ENCODE measurements at regions not wholly inside any gene's neighbourhood (a gene's known extent, or its start where the extent isn't known, plus 50 kb on each side); places are given as distances from the start of the nearest gene placed in this dataset.

- Histone ChIP-seq H2AFZ (ENCODE audit: low read depth, low read length) (no peak overlapping the region), H3K9me3 (ENCODE audit: insufficient read depth, low read length) (no peaks in the 10 kb centered on the region), H3K4me3 (ENCODE audit: low read length) (no peak overlapping the region), H3K36me3 (replicated peaks; ENCODE audit: low read depth, low read length) (no peaks in the 10 kb centered on the region), H3K79me2 (ENCODE audit: low read length) (no peaks in the 10 kb centered on the region), H3K27ac (ENCODE audit: low read length) (no peak overlapping the region), H3K4me1 (ENCODE audit: low read length) (no peaks in the 10 kb centered on the region), H3K4me2 (ENCODE audit: low read length) (peak overlapping the region; percentile 13), H3K9ac (ENCODE audit: low read length) (no peak overlapping the region), H3K27me3 (ENCODE audit: low read depth, low read length) (no peaks in the 10 kb centered on the region), H4K20me1 (ENCODE audit: insufficient read depth, low read length) (no peaks in the 10 kb centered on the region)
- TF ChIP-seq CTCF (IDR thresholded peaks at IDR 0.05; ENCODE audit: low read depth, low read length) (no peak), EZH2phosphoT487 (IDR thresholded peaks at IDR 0.05; ENCODE audit: low read depth) (no peak)
Observed at GRCh38 chr3:161649900-161650484, 153.4 kb downstream of the OTOL1 start.

- Histone ChIP-seq H3K9ac (ENCODE audit: low read length) (no peak overlapping the region), H3K9me3 (ENCODE audit: insufficient read depth, low read length) (no peaks in the 10 kb centered on the region), H3K4me2 (ENCODE audit: low read length) (no peak overlapping the region), H4K20me1 (ENCODE audit: insufficient read depth, low read length) (no peaks in the 10 kb centered on the region), H3K79me2 (ENCODE audit: low read length) (no peaks in the 10 kb centered on the region), H3K4me3 (ENCODE audit: low read length) (no peak overlapping the region), H3K36me3 (replicated peaks; ENCODE audit: low read depth, low read length) (no peaks in the 10 kb centered on the region), H3K27ac (ENCODE audit: low read length) (no peak overlapping the region), H3K27me3 (ENCODE audit: low read depth, low read length) (no peaks in the 10 kb centered on the region), H3K4me1 (ENCODE audit: low read length) (no peaks in the 10 kb centered on the region), H2AFZ (ENCODE audit: low read depth, low read length) (no peak overlapping the region)
- TF ChIP-seq CTCF (IDR thresholded peaks at IDR 0.05; ENCODE audit: low read depth, low read length), result no peak
- no peak for TF ChIP-seq EZH2phosphoT487 (IDR thresholded peaks at IDR 0.05; ENCODE audit: low read depth)
Observed at GRCh38 chr3:161657786-161658185, 161.2 kb downstream of the OTOL1 start.

GRCh38 chr3:161671141-161671540 lies 174.5 kb downstream of the OTOL1 start:
- H3K4me1 ChIP-seq (ENCODE audit: low read length), result no peaks in the 10 kb centered on the region
- H3K27me3 ChIP-seq (ENCODE audit: low read depth, low read length), result no peaks in the 10 kb centered on the region
- no peak overlapping the region for H3K4me2 ChIP-seq (ENCODE audit: low read length)
- no peaks in the 10 kb centered on the region for H3K79me2 ChIP-seq (ENCODE audit: low read length)
- H3K27ac ChIP-seq (ENCODE audit: low read length), result no peak overlapping the region
- H3K9ac ChIP-seq (ENCODE audit: low read length), result no peak overlapping the region
- H3K4me3 ChIP-seq (ENCODE audit: low read length), result no peak overlapping the region
- H3K36me3 ChIP-seq (replicated peaks; ENCODE audit: low read depth, low read length), result no peaks in the 10 kb centered on the region
- H4K20me1 ChIP-seq (ENCODE audit: insufficient read depth, low read length), result no peaks in the 10 kb centered on the region
- H3K9me3 ChIP-seq (ENCODE audit: insufficient read depth, low read length), result no peaks in the 10 kb centered on the region
- no peak overlapping the region for H2AFZ ChIP-seq (ENCODE audit: low read depth, low read length)
- no peak for TF ChIP-seq CTCF (IDR thresholded peaks at IDR 0.05; ENCODE audit: low read depth, low read length)
- TF ChIP-seq EZH2phosphoT487 (IDR thresholded peaks at IDR 0.05; ENCODE audit: low read depth), result no peak

- no peaks in the 10 kb centered on the region for H3K9me3 ChIP-seq (ENCODE audit: insufficient read depth, low read length)
- no peaks in the 10 kb centered on the region for H3K36me3 ChIP-seq (replicated peaks; ENCODE audit: low read depth, low read length)
- H3K4me3 ChIP-seq (ENCODE audit: low read length), result no peak overlapping the region
- no peaks in the 10 kb centered on the region for H3K27me3 ChIP-seq (ENCODE audit: low read depth, low read length)
- no peak overlapping the region for H3K4me2 ChIP-seq (ENCODE audit: low read length)
- H3K79me2 ChIP-seq (ENCODE audit: low read length), result no peaks in the 10 kb centered on the region
- H4K20me1 ChIP-seq (ENCODE audit: insufficient read depth, low read length), result no peaks in the 10 kb centered on the region
- no peak overlapping the region for H3K27ac ChIP-seq (ENCODE audit: low read length)
- H3K4me1 ChIP-seq (ENCODE audit: low read length), result no peaks in the 10 kb centered on the region
- no peak overlapping the region for H3K9ac ChIP-seq (ENCODE audit: low read length)
- TF ChIP-seq CTCF (IDR thresholded peaks at IDR 0.05; ENCODE audit: low read depth, low read length) (no peak), EZH2phosphoT487 (IDR thresholded peaks at IDR 0.05; ENCODE audit: low read depth) (no peak)
- no peak overlapping the region for H2AFZ ChIP-seq (ENCODE audit: low read depth, low read length)
Observed at GRCh38 chr3:161672478-161672877, 175.9 kb downstream of the OTOL1 start.

All from OCI-LY3 (cell line).